BJ (cell line): ENCODE measurements at regions not wholly inside any gene's neighbourhood (a gene's known extent, or its start where the extent isn't known, plus 50 kb on each side); places are given as distances from the start of the nearest gene placed in this dataset.

ENCODE experiments used
- CTCF ChIA-PET: fragments of 350-600 bp; formaldehyde crosslinking; extraction: SDS; loops from one replicate; lab custom pipeline; 2021; ENCODE audit warnings: antibody characterized with exemption, inconsistent platforms; lab: Yijun Ruan, JAX
- POLR2A ChIA-PET: fragments of 300-600 bp; sonication (Branson Sonifier 250); formaldehyde crosslinking; extraction: SDS; loops from one replicate; lab custom pipeline; 2021; ENCODE audit warnings: antibody characterized with exemption; lab: Charles Lee
- DNase-seq: peaks from one replicate; pipeline ENCODE4 v3.0.0-alpha.2; 2011; ENCODE audit warnings: low read depth
- H3K27me3 ChIP-seq: 2 replicates; pipeline ENCODE4 v1.6.0; 2011; ENCODE audit warnings: low read length; ENCODE audit not compliant: control insufficient read depth, insufficient read depth
- H3K36me3 ChIP-seq: 2 replicates; pipeline ENCODE4 v1.5.1; 2011; ENCODE audit warnings: low read length; ENCODE audit not compliant: control insufficient read depth, insufficient read depth
- H3K4me3 ChIP-seq: 2 replicates; pipeline ENCODE4 v1.5.1; 2011; ENCODE audit warnings: low read depth, mild to moderate bottlenecking, control low read depth, low read length
- TF ChIP-seq, protein P1 (sequence below): IDR thresholded peaks from 2 replicates; pipeline ENCODE4 v1.5.1; 2011; ENCODE audit warnings: low read depth, mild to moderate bottlenecking, control low read depth, inconsistent platforms, low read length, moderate library complexity; ENCODE audit not compliant: insufficient read depth

DNA sequence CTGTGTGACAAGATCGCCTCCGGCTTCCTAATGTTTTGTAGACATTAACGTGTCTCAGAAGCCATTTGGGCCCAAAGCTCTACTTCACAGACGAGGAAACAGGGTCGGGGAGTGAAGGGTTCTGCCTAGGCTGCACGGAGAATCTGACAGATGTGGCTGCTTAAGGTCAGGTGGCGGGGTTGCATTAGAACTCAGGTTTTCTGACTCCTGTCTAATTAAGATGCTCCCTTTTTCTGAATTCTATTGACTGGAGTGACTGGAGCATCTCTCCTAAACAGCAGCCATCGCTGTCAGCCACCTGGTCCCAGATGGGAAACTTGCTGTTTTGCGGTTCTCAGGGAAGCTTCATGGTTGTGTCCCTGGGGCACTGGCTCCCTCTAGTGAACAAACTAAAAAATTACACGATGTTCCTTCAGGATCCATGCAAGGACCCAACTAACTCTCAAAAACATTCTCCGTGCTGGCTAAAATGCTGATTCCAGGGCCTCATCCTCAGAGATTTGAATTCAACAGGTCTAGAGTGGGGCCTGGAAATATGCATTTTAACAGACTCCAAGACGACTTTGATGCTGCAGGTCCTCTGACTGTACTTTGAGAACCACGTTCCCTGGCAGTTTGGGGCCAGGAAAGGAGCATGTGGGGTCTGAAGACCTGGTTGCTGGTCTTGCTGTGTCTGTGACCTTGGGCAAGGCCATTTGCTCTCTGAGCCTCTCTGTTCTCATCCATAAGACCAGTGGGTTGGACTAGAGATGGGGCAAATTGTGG is 117.4 kb downstream of the IRF8 start:
- H3K27me3 ChIP-seq: peaks cover 2% of the 10 kb centered on the region
- no peaks in the 10 kb centered on the region for H3K36me3 ChIP-seq
- TF ChIP-seq, protein P1, sequence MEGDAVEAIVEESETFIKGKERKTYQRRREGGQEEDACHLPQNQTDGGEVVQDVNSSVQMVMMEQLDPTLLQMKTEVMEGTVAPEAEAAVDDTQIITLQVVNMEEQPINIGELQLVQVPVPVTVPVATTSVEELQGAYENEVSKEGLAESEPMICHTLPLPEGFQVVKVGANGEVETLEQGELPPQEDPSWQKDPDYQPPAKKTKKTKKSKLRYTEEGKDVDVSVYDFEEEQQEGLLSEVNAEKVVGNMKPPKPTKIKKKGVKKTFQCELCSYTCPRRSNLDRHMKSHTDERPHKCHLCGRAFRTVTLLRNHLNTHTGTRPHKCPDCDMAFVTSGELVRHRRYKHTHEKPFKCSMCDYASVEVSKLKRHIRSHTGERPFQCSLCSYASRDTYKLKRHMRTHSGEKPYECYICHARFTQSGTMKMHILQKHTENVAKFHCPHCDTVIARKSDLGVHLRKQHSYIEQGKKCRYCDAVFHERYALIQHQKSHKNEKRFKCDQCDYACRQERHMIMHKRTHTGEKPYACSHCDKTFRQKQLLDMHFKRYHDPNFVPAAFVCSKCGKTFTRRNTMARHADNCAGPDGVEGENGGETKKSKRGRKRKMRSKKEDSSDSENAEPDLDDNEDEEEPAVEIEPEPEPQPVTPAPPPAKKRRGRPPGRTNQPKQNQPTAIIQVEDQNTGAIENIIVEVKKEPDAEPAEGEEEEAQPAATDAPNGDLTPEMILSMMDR: peak; percentile 80
- no peak overlapping the region for H3K4me3 ChIP-seq
- CTCF ChIA-PET: interaction anchor here (0.6 to 6.4 kb wide), 20 partner anchors 9 to 203 kb away, joined by 3 to 158 read pairs (median 5); no protein-coding TSS in a partner anchor
- no peak for DNase-seq
- POLR2A ChIA-PET: interaction anchor here (0.6 kb wide), 1 partner anchor 17 kb away, joined by 3 read pairs; no protein-coding TSS in a partner anchor

DNA sequence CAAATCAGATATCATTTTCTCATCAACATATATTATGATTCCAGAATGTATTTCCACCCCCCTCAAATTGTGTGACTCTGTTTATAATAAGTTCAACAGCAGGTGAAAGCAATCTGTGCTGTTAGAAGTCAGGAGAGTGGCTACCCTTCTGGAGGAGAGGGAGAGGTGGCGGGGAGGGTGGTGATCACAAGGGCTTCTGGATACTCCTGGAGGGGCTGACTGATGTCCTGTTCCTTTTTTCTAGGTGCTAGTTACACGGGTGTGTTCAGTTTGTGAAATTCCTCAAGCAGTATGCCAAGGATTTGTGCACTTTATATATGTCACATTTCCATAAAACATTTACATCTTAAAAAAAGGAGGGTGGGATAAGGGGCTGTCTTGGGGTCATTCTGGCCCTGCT is 119.1 kb downstream of the IRF8 start:
- no peaks in the 10 kb centered on the region for H3K36me3 ChIP-seq
- ChIA-PET POLR2A (no interaction called here), CTCF (interaction anchor here (1.1 to 6.4 kb wide), 4 partner anchors 31 to 208 kb away, joined by 3 to 158 read pairs (median 3); no protein-coding TSS in a partner anchor)
- TF ChIP-seq, protein P1: no peak
- no peak for DNase-seq
- H3K4me3 ChIP-seq: no peak overlapping the region
- H3K27me3 ChIP-seq: peaks cover 2% of the 10 kb centered on the region

DNA sequence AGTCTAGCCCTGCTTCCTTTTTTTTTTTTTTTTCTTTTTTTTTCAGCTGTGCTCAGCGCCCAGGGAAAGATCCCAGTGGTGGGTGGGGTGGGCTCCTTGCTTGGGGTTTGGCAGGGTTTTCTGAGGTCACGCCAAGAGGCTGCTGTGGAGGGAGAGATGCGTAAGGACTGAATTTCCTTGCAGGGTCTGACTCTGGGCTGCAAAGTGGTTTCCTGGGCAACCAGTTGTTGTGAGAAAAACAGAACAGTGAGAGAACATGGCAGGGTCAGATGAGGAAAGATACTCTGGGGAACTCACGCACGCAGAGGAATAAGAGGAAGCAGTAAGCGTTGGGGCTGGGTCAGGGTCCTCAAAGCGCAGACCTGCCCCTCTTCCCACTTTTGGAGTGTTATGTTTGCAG is 119.5 kb downstream of the IRF8 start:
- CTCF ChIA-PET: interaction anchor here (5.3 to 6.4 kb wide), 2 partner anchors 197 to 198 kb away, joined by 56 to 158 read pairs; no protein-coding TSS in a partner anchor
- Histone ChIP-seq H3K27me3 (peaks cover 2% of the 10 kb centered on the region), H3K4me3 (no peak overlapping the region), H3K36me3 (no peaks in the 10 kb centered on the region)
- DNase-seq: no peak
- POLR2A ChIA-PET: no interaction called here
- TF ChIP-seq, protein P1: no peak

DNA sequence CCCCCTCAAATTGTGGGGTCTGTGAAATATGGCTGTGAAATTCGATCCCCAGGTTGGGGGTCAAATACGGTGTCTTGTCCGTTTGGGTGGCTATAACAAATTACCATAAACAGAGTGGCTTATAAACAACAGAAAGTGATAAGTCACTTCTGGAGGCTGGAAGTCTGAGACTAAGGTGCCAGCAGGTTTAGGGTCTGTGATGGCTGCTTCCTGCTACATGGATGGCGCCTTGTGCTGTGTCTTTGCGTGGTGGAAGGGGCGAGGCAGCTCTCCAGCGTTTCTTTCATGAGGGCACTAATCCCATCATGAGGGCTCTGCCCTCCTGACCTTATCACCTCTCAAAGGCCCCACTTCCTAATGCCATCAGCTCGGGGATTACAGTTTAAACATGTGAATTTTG is 120.0 kb downstream of the IRF8 start:
- TF ChIP-seq, protein P1: no peak
- CTCF ChIA-PET: interaction anchor here (5.3 kb wide), 1 partner anchor 199 kb away, joined by 56 read pairs; no protein-coding TSS in a partner anchor
- Histone ChIP-seq H3K36me3 (no peaks in the 10 kb centered on the region), H3K4me3 (no peak overlapping the region), H3K27me3 (peaks cover 2% of the 10 kb centered on the region)
- POLR2A ChIA-PET: no interaction called here
- no peak for DNase-seq

DNA sequence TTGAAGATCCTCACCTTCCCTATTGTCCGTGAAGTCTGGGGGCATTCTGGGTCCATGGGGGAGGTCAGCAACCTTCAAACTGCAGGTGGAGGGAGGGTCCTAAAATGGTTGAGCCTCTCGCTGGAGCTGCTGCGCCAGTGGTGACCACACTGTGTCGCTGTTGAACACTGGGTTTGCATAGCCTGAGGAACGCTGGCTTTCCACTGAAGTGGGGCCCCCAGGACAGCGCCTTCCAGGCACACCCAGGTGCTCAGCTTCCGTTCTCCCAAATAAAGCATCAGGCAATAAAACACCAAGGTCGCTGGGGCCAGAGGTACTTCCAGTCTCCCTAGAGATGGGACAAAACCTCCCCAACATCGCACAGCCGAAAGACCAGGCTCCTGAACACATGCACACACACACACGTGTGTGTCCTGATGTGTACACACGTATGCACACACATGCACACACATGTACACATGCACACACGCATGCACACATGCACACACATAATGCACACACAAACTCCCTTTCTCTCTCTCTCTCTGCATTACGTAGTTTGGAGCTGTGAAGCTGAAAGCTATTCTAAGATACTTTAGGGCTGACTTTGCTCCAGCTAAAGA is 120.6 kb downstream of the IRF8 start:
- POLR2A ChIA-PET: no interaction called here

More for the DNA sequence above, 120.6 kb downstream of the IRF8 start:
- no peak for DNase-seq
- no peak overlapping the region for H3K4me3 ChIP-seq
- TF ChIP-seq, protein P1: peak; percentile 37
- no peaks in the 10 kb centered on the region for H3K36me3 ChIP-seq
- peaks cover 2% of the 10 kb centered on the region for H3K27me3 ChIP-seq
- CTCF ChIA-PET: interaction anchor here (5.3 kb wide), 1 partner anchor 199 kb away, joined by 56 read pairs; no protein-coding TSS in a partner anchor
